ENCODE measurements at regions not wholly inside any gene's neighbourhood (a gene's known extent, or its start where the extent isn't known, plus 50 kb on each side); places are given as distances from the start of the nearest gene placed in this dataset.

GRCh38 chr6:153705429-153705828 is 333.6 kb upstream of the OPRM1 start:
- TF ChIP-seq, protein P1, sequence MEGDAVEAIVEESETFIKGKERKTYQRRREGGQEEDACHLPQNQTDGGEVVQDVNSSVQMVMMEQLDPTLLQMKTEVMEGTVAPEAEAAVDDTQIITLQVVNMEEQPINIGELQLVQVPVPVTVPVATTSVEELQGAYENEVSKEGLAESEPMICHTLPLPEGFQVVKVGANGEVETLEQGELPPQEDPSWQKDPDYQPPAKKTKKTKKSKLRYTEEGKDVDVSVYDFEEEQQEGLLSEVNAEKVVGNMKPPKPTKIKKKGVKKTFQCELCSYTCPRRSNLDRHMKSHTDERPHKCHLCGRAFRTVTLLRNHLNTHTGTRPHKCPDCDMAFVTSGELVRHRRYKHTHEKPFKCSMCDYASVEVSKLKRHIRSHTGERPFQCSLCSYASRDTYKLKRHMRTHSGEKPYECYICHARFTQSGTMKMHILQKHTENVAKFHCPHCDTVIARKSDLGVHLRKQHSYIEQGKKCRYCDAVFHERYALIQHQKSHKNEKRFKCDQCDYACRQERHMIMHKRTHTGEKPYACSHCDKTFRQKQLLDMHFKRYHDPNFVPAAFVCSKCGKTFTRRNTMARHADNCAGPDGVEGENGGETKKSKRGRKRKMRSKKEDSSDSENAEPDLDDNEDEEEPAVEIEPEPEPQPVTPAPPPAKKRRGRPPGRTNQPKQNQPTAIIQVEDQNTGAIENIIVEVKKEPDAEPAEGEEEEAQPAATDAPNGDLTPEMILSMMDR (IDR thresholded peaks at IDR 0.05): no peak
- no peak for TF ChIP-seq POLR2A (IDR thresholded peaks at IDR 0.05)
